GM23338 (cell line): ENCODE measurements at regions not wholly inside any gene's neighbourhood (a gene's known extent, or its start where the extent isn't known, plus 50 kb on each side); places are given as distances from the start of the nearest gene placed in this dataset.

Source experiments
- ATAC-seq: fragments of 200-7000 bp; cut with Tn5 transposase; 3 replicates; pipeline ENCODE4 v1.9.1; 2020
- DNase-seq: peaks from one replicate; pipeline ENCODE4 v3.0.0-alpha.2; 2015; ENCODE audit warnings: low spot score
- H2AFZ ChIP-seq: fragments of 200-600 bp; sonication (generic); 2 replicates; pipeline ENCODE4 v1.8.0; 2016; ENCODE audit warnings: antibody characterized with exemption, mild to moderate bottlenecking, moderate library complexity
- H3F3A ChIP-seq: fragments of 200-600 bp; sonication (generic); replicated peaks from 2 replicates; pipeline ENCODE4 v1.8.0; 2017; ENCODE audit warnings: antibody characterized with exemption, mixed run types, low read depth
- H3K27ac ChIP-seq: fragments of 200-600 bp; sonication (generic); 2 replicates; pipeline ENCODE4 v1.6.1; 2016; ENCODE audit warnings: low read depth
- H3K27me3 ChIP-seq: fragments of 200-600 bp; sonication (generic); 2 replicates; pipeline ENCODE4 v1.8.0; 2016; ENCODE audit warnings: mild to moderate bottlenecking, mixed run types, moderate library complexity; ENCODE audit not compliant: insufficient read depth
- H3K36me3 ChIP-seq: fragments of 200-600 bp; sonication (generic); 2 replicates; pipeline ENCODE4 v1.8.0; 2016; ENCODE audit warnings: mild to moderate bottlenecking; ENCODE audit not compliant: insufficient read depth
- H3K4me1 ChIP-seq: fragments of 200-600 bp; sonication (generic); 2 replicates; pipeline ENCODE4 v1.8.0; 2016; ENCODE audit warnings: mild to moderate bottlenecking, moderate library complexity; ENCODE audit not compliant: insufficient read depth
- H3K4me2 ChIP-seq: fragments of 200-600 bp; sonication (generic); 2 replicates; pipeline ENCODE4 v1.7.1; 2017; ENCODE audit warnings: mixed run types
- H3K4me3 ChIP-seq: fragments of 200-600 bp; sonication (generic); 2 replicates; pipeline ENCODE4 v1.6.1; 2016; ENCODE audit warnings: mixed run types
- H3K79me2 ChIP-seq: fragments of 200-600 bp; sonication (generic); replicated peaks from 2 replicates; pipeline ENCODE4 v1.8.0; 2017; ENCODE audit warnings: mild to moderate bottlenecking; ENCODE audit not compliant: insufficient read depth
- H3K9me2 ChIP-seq: fragments of 200-600 bp; sonication (generic); 2 replicates; pipeline ENCODE4 v1.8.0; 2017; ENCODE audit not compliant: insufficient read depth
- H4K20me1 ChIP-seq: fragments of 200-600 bp; sonication (generic); replicated peaks from 2 replicates; pipeline ENCODE4 v1.8.0; 2017; ENCODE audit warnings: mild to moderate bottlenecking; ENCODE audit not compliant: insufficient read depth
- H3K27ac Mint-ChIP-seq: 2 replicates; pipeline ENCODE4 v1.8.0; 2020; ENCODE audit warnings: inconsistent platforms, mild to moderate bottlenecking, moderate library complexity, mixed read lengths
- H3K27me3 Mint-ChIP-seq: 3 replicates; pipeline ENCODE4 v1.8.0; 2022; ENCODE audit warnings: low read depth, mild to moderate bottlenecking, moderate library complexity, mixed read lengths, inconsistent platforms; ENCODE audit not compliant: insufficient read depth, poor library complexity
- H3K36me3 Mint-ChIP-seq: 3 replicates; pipeline ENCODE4 v1.8.0; 2021; ENCODE audit warnings: low read depth, mild to moderate bottlenecking, inconsistent platforms, moderate library complexity, mixed read lengths
- H3K4me1 Mint-ChIP-seq: 3 replicates; pipeline ENCODE4 v1.8.0; 2020; ENCODE audit warnings: mild to moderate bottlenecking, inconsistent platforms, mixed read lengths
- H3K4me3 Mint-ChIP-seq: 3 replicates; pipeline ENCODE4 v1.8.0; 2021; ENCODE audit warnings: moderate library complexity, mild to moderate bottlenecking, inconsistent platforms, mixed read lengths
- H3K9me3 Mint-ChIP-seq: 3 replicates; pipeline ENCODE4 v1.8.0; 2020; ENCODE audit warnings: moderate library complexity, mild to moderate bottlenecking, inconsistent platforms, mixed read lengths
- CREB1 ChIP-seq: fragments of 250-450 bp; sonication (Bioruptor Pico); IDR thresholded peaks from 2 replicates; pipeline ENCODE4 v1.5.0; 2020; ENCODE audit warnings: low read depth, mild to moderate bottlenecking, moderate library complexity
- CTCF ChIP-seq, 2 experiments: fragments of 200-600 bp in 1 of 2; sonication (generic) in 1 of 2; conservative IDR thresholded peaks; 2 replicates each; pipeline versions ENCODE4 v1.5.1 to v1.6.1; 2016 to 2017; ENCODE audit warnings: antibody characterized with exemption in 2 of 2, low read depth in 2 of 2, mild to moderate bottlenecking in 2 of 2, moderate library complexity in 1 of 2
- ETS1 ChIP-seq: IDR thresholded peaks from 2 replicates; pipeline ENCODE4 v1.6.1; 2016; ENCODE audit warnings: antibody characterized with exemption
- EZH2 ChIP-seq: fragments of 200-600 bp; sonication (generic); IDR thresholded peaks from one replicate; pipeline ENCODE4 v1.8.0; 2017; ENCODE audit warnings: antibody characterized with exemption, mild to moderate bottlenecking, low read depth; ENCODE audit not compliant: unreplicated experiment
- EZH2phosphoT487 ChIP-seq: fragments of 200-600 bp; sonication (generic); IDR thresholded peaks from one replicate; pipeline ENCODE4 v1.8.1; 2018; ENCODE audit warnings: antibody characterized with exemption; ENCODE audit not compliant: unreplicated experiment
- JUNB ChIP-seq: IDR thresholded peaks from one replicate; pipeline ENCODE4 v1.6.1; 2016; ENCODE audit warnings: antibody characterized with exemption; ENCODE audit not compliant: unreplicated experiment
- NANOG ChIP-seq: IDR thresholded peaks from 2 replicates; pipeline ENCODE4 v1.6.1; 2016; ENCODE audit warnings: antibody characterized with exemption, borderline replicate concordance
- POLR2AphosphoS5 ChIP-seq: IDR thresholded peaks from 2 replicates; pipeline ENCODE4 v1.6.1; 2016; ENCODE audit warnings: antibody characterized with exemption, low read depth
- REST ChIP-seq: IDR thresholded peaks from one replicate; pipeline ENCODE4 v1.6.1; 2018; ENCODE audit warnings: antibody characterized with exemption; ENCODE audit not compliant: unreplicated experiment
- STAT1 ChIP-seq: IDR thresholded peaks from one replicate; pipeline ENCODE4 v1.6.1; 2016; ENCODE audit warnings: antibody characterized with exemption; ENCODE audit not compliant: unreplicated experiment
- ZNF114 ChIP-seq: fragments of 250-450 bp; sonication (Bioruptor Pico); IDR thresholded peaks from 2 replicates; pipeline ENCODE4 v1.5.0; 2020; ENCODE audit warnings: mild to moderate bottlenecking, moderate library complexity
- ZNF331 ChIP-seq: fragments of 250-450 bp; sonication (Bioruptor Pico); IDR thresholded peaks from 2 replicates; pipeline ENCODE4 v1.5.0; 2020; ENCODE audit warnings: low read depth, mild to moderate bottlenecking, moderate library complexity
- ZNF462 ChIP-seq: fragments of 250-450 bp; sonication (Bioruptor Pico); IDR thresholded peaks from 2 replicates; pipeline ENCODE4 v1.5.0; 2020; ENCODE audit warnings: mild to moderate bottlenecking, moderate library complexity

- ATAC-seq = no peak
- Mint-ChIP-seq H3K36me3 (no peaks in the 10 kb centered on the region), H3K27me3 (no peaks in the 10 kb centered on the region)
These were observed 187.0 kb downstream of the AASDH start for GRCh38 chr4:56200275-56200674.

More at GRCh38 chr4:56200275-56200674, 187.0 kb downstream of the AASDH start:
- Histone ChIP-seq H3K9me2 (no peaks in the 10 kb centered on the region), H3K4me3 (no peak overlapping the region), H2AFZ (no peak overlapping the region), H3K27me3 (no peaks in the 10 kb centered on the region; the same call in 1 of the 2 replicates), H3K36me3 (no peaks in the 10 kb centered on the region), H3F3A (no peaks in the 10 kb centered on the region), H3K27ac (no peak overlapping the region), H3K79me2 (no peaks in the 10 kb centered on the region), H3K4me2 (no peak overlapping the region), H4K20me1 (no peaks in the 10 kb centered on the region; the same call in 1 of the 2 replicates), H3K4me1 (no peaks in the 10 kb centered on the region)
- Mint-ChIP-seq H3K4me3 (no peak overlapping the region), H3K27ac (no peak overlapping the region), H3K9me3 (no peaks in the 10 kb centered on the region), H3K4me1 (no peaks in the 10 kb centered on the region)
- no peak for TF ChIP-seq JUNB
- no peak for TF ChIP-seq EZH2
- no peak for TF ChIP-seq STAT1
- no peak for TF ChIP-seq ZNF331 (CRISPR knock-in tag)
- TF ChIP-seq CTCF (conservative IDR thresholded peaks at IDR 0.05; ENCODE audit: low read depth in 2 of 2) = no peak
- TF ChIP-seq ZNF114 (CRISPR knock-in tag) = no peak
- TF ChIP-seq EZH2phosphoT487 = no peak
- TF ChIP-seq NANOG = no peak
- no peak for TF ChIP-seq ETS1
- TF ChIP-seq REST = no peak
- no peak for TF ChIP-seq ZNF462
- TF ChIP-seq POLR2AphosphoS5 = no peak
- TF ChIP-seq CREB1 (CRISPR knock-in tag) = no peak
- DNase-seq = no peak
